Endothelial cell of umbilical vein (primary cell): ENCODE measurements at regions not wholly inside any gene's neighbourhood (a gene's known extent, or its start where the extent isn't known, plus 50 kb on each side); places are given as distances from the start of the nearest gene placed in this dataset.

Experiments used
- BruUV-seq: library from RNA; stranded (reverse); fragments of 400-500 nt; replicated peaks from 2 replicates; lab custom pipeline; 2021; lab: Mats Ljungman, UMichigan
- CTCF ChIA-PET: fragments of 300-600, 350-600 bp; sonication (Branson Sonifier 250); formaldehyde crosslinking; loops from one replicate; lab custom pipeline; 2021; ENCODE audit warnings: antibody characterized with exemption, inconsistent platforms; lab: Charles Lee
- POLR2A ChIA-PET: fragments of 300-600, 350-600 bp; sonication (Branson Sonifier 250); formaldehyde crosslinking; loops from one replicate; lab custom pipeline; 2021; ENCODE audit warnings: antibody characterized with exemption, inconsistent platforms; lab: Charles Lee
- DNase-seq: peaks from one replicate; pipeline ENCODE4 v3.0.0-alpha.2; 2011; ENCODE audit warnings: low read depth, low spot score
- FAIRE-seq: peaks from 2 replicates; lab custom pipeline; 2011; peaks lifted over from hg19 to GRCh38; lab: Jason Lieb, UNC
- H2AFZ ChIP-seq: 2 replicates; pipeline ENCODE4 v1.6.0; 2012; ENCODE audit warnings: low read depth, low read length, control low read depth, inconsistent platforms
- H3K27ac ChIP-seq: 2 replicates; pipeline ENCODE4 v1.5.1; 2011; ENCODE audit warnings: low read depth, mild to moderate bottlenecking, control low read depth, low read length, moderate library complexity; ENCODE audit not compliant: insufficient read depth
- H3K27me3 ChIP-seq, 2 experiments: 2 replicates each; pipeline versions ENCODE4 v1.6.0 to v1.6.1; 2011; ENCODE audit warnings: low read length in 2 of 2, mixed read lengths in 1 of 2; ENCODE audit not compliant: control insufficient read depth in 2 of 2, insufficient read depth in 2 of 2
- H3K36me3 ChIP-seq, 2 experiments: 2 replicates in 1 of 2; 3 replicates in 1 of 2; pipeline ENCODE4 v1.5.1; 2011; ENCODE audit warnings: low read length in 2 of 2, mild to moderate bottlenecking in 1 of 2, moderate library complexity in 1 of 2; ENCODE audit not compliant: control insufficient read depth in 2 of 2, insufficient read depth in 2 of 2; ENCODE audit errors: extremely low read depth in 1 of 2
- H3K4me1 ChIP-seq: 3 replicates; pipeline ENCODE4 v1.5.1; 2011; ENCODE audit warnings: mild to moderate bottlenecking, low read length; ENCODE audit not compliant: control insufficient read depth, insufficient read depth; ENCODE audit errors: extremely low read depth
- H3K4me2 ChIP-seq: 2 replicates; pipeline ENCODE4 v1.6.1; 2011; ENCODE audit warnings: low read length, control low read depth, mixed read lengths; ENCODE audit not compliant: insufficient read depth
- H3K4me3 ChIP-seq, 3 experiments: fragments of 200-600 bp in 1 of 3; sonication (generic), shearing (Covaris generic) in 1 of 3; replicated peaks in 1 of 3; 2 replicates each; pipeline ENCODE4 v1.5.1; 2011 to 2016; ENCODE audit warnings: control low read depth in 3 of 3, low read length in 3 of 3, mild to moderate bottlenecking in 2 of 3, inconsistent platforms in 1 of 3, low read depth in 1 of 3, moderate library complexity in 1 of 3; ENCODE audit not compliant: insufficient read depth in 1 of 3
- H3K79me2 ChIP-seq: 2 replicates; pipeline ENCODE4 v1.6.0; 2012; ENCODE audit warnings: low read length, inconsistent platforms; ENCODE audit not compliant: control insufficient read depth, insufficient read depth
- H3K9ac ChIP-seq: replicated peaks from 2 replicates; pipeline ENCODE3; 2011; ENCODE audit warnings: low read length, control low read depth; ENCODE audit not compliant: insufficient read depth; ENCODE audit errors: extremely low read depth
- H3K9me1 ChIP-seq: replicated peaks from 3 replicates; pipeline ENCODE4 v1.6.0; 2011; ENCODE audit warnings: mild to moderate bottlenecking, low read length; ENCODE audit not compliant: control insufficient read depth, insufficient read depth; ENCODE audit errors: extremely low read depth
- H3K9me3 ChIP-seq: replicated peaks from 2 replicates; pipeline ENCODE4 v1.5.1; 2012; ENCODE audit warnings: low read length, inconsistent platforms; ENCODE audit not compliant: control insufficient read depth, insufficient read depth
- H4K20me1 ChIP-seq: replicated peaks from 2 replicates; pipeline ENCODE3; 2011; ENCODE audit warnings: mild to moderate bottlenecking, low read length; ENCODE audit not compliant: control insufficient read depth, insufficient read depth; ENCODE audit errors: extremely low read depth
- EZH2 ChIP-seq: IDR thresholded peaks from 2 replicates; pipeline ENCODE4 v1.6.1; 2012; ENCODE audit warnings: borderline replicate concordance, low read depth, mild to moderate bottlenecking, moderate library complexity, low read length, inconsistent platforms; ENCODE audit not compliant: severe bottlenecking
- FOS ChIP-seq: IDR thresholded peaks from 2 replicates; pipeline ENCODE4 v1.6.1; 2011; ENCODE audit warnings: mild to moderate bottlenecking, low read length, moderate library complexity, borderline replicate concordance; ENCODE audit not compliant: insufficient read depth
- GATA2 ChIP-seq: IDR thresholded peaks from 2 replicates; pipeline ENCODE4 v1.7.0; 2011; ENCODE audit warnings: low read depth, mild to moderate bottlenecking, moderate library complexity, mixed read lengths, low read length; ENCODE audit not compliant: insufficient read length, insufficient read depth
- JUN ChIP-seq: IDR thresholded peaks from 2 replicates; pipeline ENCODE4 v1.6.1; 2011; ENCODE audit warnings: borderline replicate concordance, low read depth; ENCODE audit not compliant: insufficient read length, insufficient read depth
- MYC ChIP-seq: IDR thresholded peaks from one replicate; pipeline ENCODE4 v1.6.1; 2011; ENCODE audit warnings: mild to moderate bottlenecking, low read depth, low read length
- POLR2A ChIP-seq: IDR thresholded peaks from 2 replicates; pipeline ENCODE4 v1.6.1; 2012; ENCODE audit warnings: low read depth, mild to moderate bottlenecking, control low read depth, low read length
- POLR2AphosphoS5 ChIP-seq: IDR thresholded peaks from 2 replicates; pipeline ENCODE4 v1.6.1; 2012; ENCODE audit warnings: low read depth, mild to moderate bottlenecking, control low read depth, low read length, moderate library complexity; ENCODE audit not compliant: insufficient read depth
- dilution Hi-C: fragments of 300-500 bp; cut with MboI; formaldehyde crosslinking; loops from one replicate; pipeline ENCODE4 v1.15.0; 2019; ENCODE audit warnings: low sequenced_read_pairs; ENCODE audit not compliant: extremely low pct_ligation_motif_present
- intact Hi-C: fragments of 100-400 bp; cut with micrococcal nuclease; formaldehyde crosslinking; loops from one replicate; pipeline ENCODE4 v1.10.0; 2022
- TF ChIP-seq, protein P1 (sequence below): IDR thresholded peaks from 2 replicates; pipeline ENCODE4 v1.6.1; 2011; ENCODE audit not compliant: insufficient read depth, insufficient read length
- TF ChIP-seq, protein P2 (sequence below), 2 donors: IDR thresholded peaks; 1 replicate in 1 of 2; 2 replicates in 1 of 2; pipeline ENCODE4 v1.5.1; 2011; ENCODE audit warnings: low read length in 2 of 2, mild to moderate bottlenecking in 2 of 2, moderate library complexity in 2 of 2, control low read depth in 1 of 2, inconsistent platforms in 1 of 2, low read depth in 1 of 2; ENCODE audit not compliant: insufficient read depth in 1 of 2; ENCODE audit errors: extremely low read depth in 1 of 2

DNA sequence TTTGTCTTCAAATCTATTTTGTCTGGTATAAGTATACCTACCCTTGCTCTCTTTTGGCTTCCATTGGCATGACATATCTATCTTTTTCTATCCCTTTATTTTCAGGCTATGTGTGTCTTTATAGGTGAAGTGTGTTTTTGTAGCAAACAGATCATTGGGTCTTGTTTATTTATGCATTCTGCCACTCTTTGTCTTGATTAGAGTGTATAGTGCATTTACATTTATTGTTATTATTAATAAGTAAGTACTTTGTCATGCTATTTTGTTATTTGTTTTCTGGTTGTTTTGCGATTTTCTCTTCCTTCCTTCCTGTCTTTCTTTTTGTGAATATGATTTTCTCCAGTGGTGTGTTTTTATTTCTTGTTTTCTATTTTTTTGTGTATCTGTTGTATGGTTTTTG is 188.6 kb downstream of the GLUD2 start:
- Histone ChIP-seq H3K9me1 (no peaks in the 10 kb centered on the region), H3K79me2 (no peaks in the 10 kb centered on the region), H3K9ac (no peak overlapping the region), H2AFZ (no peak overlapping the region), H3K4me2 (no peak overlapping the region), H3K9me3 (no peaks in the 10 kb centered on the region), H4K20me1 (no peaks in the 10 kb centered on the region), H3K4me1 (no peaks in the 10 kb centered on the region), H3K27ac (no peak overlapping the region), H3K27me3 (no peaks in the 10 kb centered on the region), H3K36me3 (no peaks in the 10 kb centered on the region), H3K4me3 (no peak overlapping the region)
- dilution Hi-C loops = no loop called here
- DNase-seq (no peak), FAIRE-seq (no peak)
- intact Hi-C loops = no loop called here
- TF ChIP-seq POLR2AphosphoS5 (no peak), MYC (no peak), EZH2 (no peak), FOS (no peak), GATA2 (no peak), JUN (no peak), POLR2A (no peak)
- TF ChIP-seq, protein P1, sequence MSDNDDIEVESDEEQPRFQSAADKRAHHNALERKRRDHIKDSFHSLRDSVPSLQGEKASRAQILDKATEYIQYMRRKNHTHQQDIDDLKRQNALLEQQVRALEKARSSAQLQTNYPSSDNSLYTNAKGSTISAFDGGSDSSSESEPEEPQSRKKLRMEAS = no peak
- TF ChIP-seq, protein P2, sequence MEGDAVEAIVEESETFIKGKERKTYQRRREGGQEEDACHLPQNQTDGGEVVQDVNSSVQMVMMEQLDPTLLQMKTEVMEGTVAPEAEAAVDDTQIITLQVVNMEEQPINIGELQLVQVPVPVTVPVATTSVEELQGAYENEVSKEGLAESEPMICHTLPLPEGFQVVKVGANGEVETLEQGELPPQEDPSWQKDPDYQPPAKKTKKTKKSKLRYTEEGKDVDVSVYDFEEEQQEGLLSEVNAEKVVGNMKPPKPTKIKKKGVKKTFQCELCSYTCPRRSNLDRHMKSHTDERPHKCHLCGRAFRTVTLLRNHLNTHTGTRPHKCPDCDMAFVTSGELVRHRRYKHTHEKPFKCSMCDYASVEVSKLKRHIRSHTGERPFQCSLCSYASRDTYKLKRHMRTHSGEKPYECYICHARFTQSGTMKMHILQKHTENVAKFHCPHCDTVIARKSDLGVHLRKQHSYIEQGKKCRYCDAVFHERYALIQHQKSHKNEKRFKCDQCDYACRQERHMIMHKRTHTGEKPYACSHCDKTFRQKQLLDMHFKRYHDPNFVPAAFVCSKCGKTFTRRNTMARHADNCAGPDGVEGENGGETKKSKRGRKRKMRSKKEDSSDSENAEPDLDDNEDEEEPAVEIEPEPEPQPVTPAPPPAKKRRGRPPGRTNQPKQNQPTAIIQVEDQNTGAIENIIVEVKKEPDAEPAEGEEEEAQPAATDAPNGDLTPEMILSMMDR (IDR thresholded peaks at IDR 0.05; ENCODE audit: extremely low read depth in 1 of 2, insufficient read depth in 1 of 2, low read depth in 1 of 2, low read length in 2 of 2) = no peak
- BruUV-seq = no TSS peak
- ChIA-PET CTCF (no interaction called here), POLR2A (no interaction called here)
